Hepatocyte (in vitro differentiated cells): ENCODE measurements at regions not wholly inside any gene's neighbourhood (a gene's known extent, or its start where the extent isn't known, plus 50 kb on each side); places are given as distances from the start of the nearest gene placed in this dataset.

Experiments used
- EZH2 ChIP-seq: fragments of 200-600 bp; sonication (generic); IDR thresholded peaks from 2 replicates; pipeline ENCODE4 v1.6.1; 2016; ENCODE audit warnings: antibody characterized with exemption, mild to moderate bottlenecking, borderline replicate concordance
- EZH2phosphoT487 ChIP-seq: fragments of 200-600 bp; sonication (generic); IDR thresholded peaks from one replicate; pipeline ENCODE4 v1.6.1; 2018; ENCODE audit warnings: antibody characterized with exemption, mild to moderate bottlenecking, low read depth, moderate library complexity; ENCODE audit not compliant: unreplicated experiment, severe bottlenecking
- TF ChIP-seq, protein P1 (sequence below): fragments of 200-600 bp; sonication (generic); IDR thresholded peaks from 2 replicates; pipeline ENCODE4 v1.5.1; 2016; ENCODE audit warnings: antibody characterized with exemption, mild to moderate bottlenecking; ENCODE audit not compliant: poor library complexity

DNA sequence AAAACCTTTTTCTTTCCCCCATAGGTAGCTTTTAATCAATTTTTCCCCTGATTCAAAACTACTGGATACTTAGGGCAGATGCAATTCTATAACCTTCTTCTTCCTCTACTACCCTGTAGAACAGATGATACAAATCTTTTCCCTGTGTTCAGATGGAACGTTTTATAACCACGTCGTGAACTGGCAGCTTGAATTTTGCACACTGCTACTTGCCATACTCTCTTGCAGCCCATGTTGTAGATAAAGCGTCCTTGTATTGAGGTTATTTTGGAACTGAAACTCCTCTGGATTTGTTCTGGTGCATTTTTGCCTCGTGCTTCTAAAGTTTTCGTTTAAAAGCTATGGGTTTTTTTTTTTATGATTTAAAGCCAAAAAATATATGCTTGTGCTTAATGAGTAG, 440.2 kb downstream of the RFPL4B start:
- TF ChIP-seq, protein P1, sequence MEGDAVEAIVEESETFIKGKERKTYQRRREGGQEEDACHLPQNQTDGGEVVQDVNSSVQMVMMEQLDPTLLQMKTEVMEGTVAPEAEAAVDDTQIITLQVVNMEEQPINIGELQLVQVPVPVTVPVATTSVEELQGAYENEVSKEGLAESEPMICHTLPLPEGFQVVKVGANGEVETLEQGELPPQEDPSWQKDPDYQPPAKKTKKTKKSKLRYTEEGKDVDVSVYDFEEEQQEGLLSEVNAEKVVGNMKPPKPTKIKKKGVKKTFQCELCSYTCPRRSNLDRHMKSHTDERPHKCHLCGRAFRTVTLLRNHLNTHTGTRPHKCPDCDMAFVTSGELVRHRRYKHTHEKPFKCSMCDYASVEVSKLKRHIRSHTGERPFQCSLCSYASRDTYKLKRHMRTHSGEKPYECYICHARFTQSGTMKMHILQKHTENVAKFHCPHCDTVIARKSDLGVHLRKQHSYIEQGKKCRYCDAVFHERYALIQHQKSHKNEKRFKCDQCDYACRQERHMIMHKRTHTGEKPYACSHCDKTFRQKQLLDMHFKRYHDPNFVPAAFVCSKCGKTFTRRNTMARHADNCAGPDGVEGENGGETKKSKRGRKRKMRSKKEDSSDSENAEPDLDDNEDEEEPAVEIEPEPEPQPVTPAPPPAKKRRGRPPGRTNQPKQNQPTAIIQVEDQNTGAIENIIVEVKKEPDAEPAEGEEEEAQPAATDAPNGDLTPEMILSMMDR = no peak
- no peak for TF ChIP-seq EZH2phosphoT487
- TF ChIP-seq EZH2 = no peak
